Kidney glomerular epithelial cell (primary cell): ENCODE measurements at regions not wholly inside any gene's neighbourhood (a gene's known extent, or its start where the extent isn't known, plus 50 kb on each side); places are given as distances from the start of the nearest gene placed in this dataset.
"Not testable (repeated sequence)": the region's sequence is repeated elsewhere in the genome, so short reads cannot be mapped to it uniquely, and the experiment has no call there.

ENCODE experiments used
- DNase-seq: peaks from one replicate; lab custom pipeline; 2025; lab: John Stamatoyannopoulos, UW

DNA sequence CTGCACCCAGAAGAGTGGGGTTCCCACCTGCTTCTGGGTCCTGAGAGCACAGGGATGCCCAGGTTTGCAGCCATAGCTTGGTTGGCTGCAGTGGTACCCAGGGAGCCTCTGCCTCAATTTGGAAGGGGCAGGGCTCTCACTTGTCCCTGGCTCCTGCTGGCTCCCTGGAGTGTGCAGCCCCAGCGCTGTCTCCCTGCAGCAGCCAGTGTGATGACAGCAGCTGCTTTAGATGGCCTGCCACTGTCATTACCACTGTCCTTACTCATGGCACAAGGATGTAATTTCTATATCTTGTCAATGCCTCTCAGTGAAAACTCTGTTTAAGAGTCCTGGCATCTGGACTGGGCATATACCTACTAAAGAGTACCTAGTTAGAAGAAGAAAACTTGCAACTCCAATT is 250.9 kb downstream of the KIF20B start:
- DNase-seq = no peak

GRCh38 chr10:89952751-89953150 is 251.4 kb downstream of the KIF20B start:
- DNase-seq = no peak

- no peak for DNase-seq
These were observed 252.7 kb downstream of the KIF20B start for GRCh38 chr10:89954061-89954460.

DNA sequence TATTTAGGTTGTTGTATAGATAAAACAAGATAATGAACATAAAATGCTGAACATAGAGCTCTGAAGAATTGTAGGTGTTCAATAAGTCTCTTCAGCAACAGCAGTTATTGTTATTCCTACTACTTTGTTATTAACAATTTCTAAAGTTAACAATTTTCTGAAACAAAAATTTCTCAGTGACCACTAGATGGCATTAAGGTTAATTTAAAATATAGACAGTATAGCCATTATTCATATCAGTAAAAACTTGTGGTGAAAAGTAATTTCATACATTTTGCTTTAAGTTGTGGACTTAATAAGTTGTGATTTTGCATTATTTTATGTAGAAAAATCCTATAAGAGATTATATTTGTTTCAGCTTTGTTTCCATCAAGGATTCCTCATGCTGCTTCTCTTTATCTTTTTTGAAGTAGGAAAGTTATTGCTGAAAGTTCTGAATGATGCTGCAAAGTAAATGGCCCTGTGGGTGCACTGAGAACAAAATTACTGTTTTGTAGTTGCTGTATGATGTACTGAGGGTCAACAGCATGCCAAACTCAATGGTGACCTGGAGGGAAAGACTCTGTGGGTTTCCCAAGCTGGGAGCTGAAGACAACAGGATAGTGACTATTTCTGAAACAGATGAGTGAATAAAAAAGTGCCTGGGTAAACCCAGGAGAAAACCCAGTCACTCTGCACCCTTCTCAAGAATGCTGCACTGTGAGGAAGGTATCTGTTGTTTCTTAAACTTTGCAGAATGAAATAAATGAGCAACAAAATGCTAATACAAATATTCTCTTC is 253.6 kb downstream of the KIF20B start:
- peak; percentile 6 for DNase-seq

- no peak for DNase-seq
These were observed 258.2 kb downstream of the KIF20B start for GRCh38 chr10:89959433-89960110.

DNA sequence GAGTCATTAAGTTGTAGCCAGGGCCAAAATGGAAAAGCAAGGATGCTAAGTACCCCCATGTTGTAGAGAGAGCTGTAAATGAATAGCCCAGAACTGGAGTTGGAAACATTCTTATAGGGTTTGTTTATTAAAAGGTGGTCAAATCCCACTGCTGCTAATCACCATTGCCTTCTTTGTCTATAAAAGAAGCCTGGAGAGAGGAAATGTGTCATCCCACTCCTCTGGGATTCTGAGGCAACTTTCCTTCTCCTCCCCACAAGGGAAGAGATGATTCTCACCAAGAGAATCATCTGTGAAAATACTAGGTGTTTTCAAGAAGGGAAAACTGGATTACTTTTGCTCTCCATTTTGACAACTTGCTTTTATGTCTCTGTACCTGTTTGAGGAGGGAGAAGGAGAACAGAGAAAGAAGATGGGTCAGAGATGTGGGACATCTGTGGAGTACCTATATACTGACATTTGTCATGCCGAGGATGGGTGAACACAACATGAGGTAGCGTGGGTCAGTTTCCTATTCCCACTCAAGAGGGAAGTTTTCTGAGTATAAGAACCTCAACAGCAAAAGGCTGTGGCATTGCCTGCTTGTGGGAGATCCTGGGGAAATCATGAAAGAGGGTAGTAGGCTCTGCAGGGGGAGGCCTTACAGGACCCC is 262.2 kb downstream of the KIF20B start:
- DNase-seq = no peak

DNA sequence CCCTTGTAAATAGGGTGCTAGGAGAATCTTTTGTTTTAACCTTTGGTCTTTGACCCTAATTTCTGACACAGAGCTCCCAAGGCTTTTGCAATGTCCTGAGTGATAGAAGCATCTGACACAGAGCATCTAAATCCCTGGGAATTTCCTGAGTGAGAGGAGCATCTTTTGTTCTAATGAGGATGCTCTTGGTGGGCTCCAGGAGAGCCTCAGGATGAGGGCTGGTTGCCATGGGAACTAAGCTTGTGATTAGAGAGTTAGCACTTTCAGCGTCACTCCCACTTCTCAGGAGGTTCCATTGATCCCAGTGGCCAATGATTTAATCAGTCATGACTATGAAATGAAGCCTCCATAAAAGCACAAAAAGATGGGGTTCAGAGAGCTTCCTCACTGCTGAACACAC is 264.8 kb downstream of the KIF20B start:
- DNase-seq = no peak

GRCh38 chr10:89973326-89973725 is 271.9 kb downstream of the KIF20B start:
- no peak for DNase-seq

- DNase-seq = no peak
These were observed 273.7 kb downstream of the KIF20B start for GRCh38 chr10:89975071-89975470.

DNA sequence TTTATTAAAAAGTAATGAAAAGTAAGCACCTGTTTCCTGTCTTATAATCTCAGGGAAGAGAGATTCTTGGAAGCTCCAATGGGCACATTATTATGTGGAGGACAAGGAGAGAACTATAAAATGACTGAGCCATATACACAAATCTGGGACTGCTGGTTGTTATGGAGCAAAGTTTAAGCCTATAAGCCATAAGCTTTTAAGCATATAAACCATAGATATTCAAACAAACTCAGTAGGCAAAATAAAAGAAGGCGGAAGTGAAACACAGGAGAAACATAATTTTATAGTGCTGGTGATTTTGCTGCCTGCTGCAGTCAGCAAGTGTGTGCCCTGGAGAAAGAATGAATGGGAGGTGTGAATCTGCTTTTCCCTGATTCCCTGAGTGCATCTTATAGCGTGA is 274.4 kb downstream of the KIF20B start:
- DNase-seq = no peak

DNA sequence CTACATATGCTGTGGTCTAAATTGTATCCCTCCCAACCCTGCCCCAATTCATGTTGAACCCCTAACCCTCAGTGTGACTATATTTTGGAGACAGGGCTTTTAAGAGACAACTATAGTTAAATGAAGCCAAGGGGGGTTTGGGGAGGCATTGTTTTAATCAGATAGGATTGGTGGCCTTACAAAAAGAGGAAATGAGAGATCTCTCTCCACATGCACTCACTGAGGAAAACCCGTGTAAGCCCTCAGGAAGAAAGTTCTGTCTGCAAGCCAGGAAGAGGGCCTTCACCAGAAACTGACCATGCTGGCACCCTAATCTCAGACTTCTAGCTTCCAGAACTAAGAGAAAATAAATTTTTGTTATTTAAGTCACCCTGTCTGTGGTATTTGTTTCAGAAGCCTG is 276.7 kb downstream of the KIF20B start:
- DNase-seq = no peak

- no peak for DNase-seq
These were observed 278.3 kb downstream of the KIF20B start for GRCh38 chr10:89979726-89980125.

DNA sequence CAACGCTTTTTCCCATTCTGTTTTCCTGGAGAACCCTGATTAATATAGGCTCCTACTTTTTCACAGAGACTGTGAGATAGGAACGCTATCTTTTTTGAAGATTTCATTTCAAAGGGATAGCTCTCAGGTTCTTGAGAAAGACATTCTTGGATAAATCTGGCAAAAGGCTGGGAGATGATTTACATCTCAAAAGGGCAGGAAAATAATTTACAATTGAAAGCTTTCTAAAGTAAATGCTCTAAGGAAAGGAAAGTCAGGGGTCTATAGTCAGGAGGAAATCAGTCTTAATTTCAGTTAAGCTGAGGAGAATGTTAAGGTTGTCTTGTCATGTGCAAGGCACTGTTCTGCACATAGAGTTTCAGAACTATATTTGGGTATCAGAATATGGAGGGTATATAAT is 278.8 kb downstream of the KIF20B start:
- no peak for DNase-seq

DNA sequence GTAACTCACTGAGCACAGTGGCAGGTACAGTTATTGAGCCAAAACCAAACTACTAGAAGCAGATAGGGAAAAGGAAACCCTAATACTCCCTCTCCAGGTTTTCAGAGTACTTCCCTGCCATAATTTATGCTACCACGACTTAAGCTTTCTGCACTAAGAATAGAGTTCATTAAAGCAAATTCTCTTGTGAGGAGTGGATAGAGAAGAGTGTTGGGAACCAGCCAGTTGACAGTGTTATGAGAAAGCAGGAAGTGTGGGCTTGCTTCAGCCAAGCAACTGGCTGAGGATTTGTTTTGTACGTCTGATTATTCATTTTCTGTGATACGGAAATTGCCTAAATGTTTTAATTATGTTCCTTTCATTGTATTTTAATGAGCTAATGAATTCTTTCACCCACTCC is 280.5 kb downstream of the KIF20B start:
- DNase-seq = no peak

DNA sequence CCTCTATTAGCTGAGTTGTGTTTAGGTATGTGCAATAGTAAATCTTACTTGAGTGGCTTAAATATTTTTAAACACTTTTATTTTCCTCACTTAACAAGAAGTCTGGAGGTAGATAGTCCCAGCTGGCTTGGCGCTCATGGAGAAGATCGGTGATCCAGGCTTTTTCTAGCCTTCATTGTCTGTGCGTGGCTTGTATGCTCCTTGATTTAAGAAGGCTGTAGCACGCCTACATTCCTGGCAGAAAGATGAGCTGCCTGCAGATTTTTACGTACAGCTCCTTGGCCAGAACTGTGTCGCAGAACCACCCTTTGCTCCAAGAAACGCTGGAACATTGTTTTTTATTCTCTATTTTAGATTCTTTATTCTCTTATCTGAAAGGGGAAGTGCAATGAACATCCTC is 284.1 kb downstream of the KIF20B start:
- DNase-seq = no peak

DNA sequence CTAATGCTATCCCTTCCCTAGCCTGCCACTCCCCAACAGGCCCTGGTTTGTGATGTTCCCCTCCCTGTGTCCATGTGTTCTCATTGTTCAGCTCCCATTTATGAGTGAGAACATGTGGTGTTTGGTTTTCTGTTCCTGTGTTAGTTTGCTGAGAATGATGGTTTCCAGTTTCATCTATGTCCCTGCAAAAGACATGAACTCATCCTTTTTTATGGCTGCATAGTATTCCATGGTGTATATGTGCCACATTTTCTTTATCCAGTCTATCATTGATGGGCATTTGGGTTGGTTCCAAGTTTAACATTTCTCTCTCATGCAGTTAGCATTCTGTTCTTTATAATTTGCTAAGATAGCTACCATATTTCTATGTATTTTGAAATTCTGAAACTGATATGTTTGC is 287.0 kb downstream of the KIF20B start:
- not testable (repeated sequence) for DNase-seq

DNA sequence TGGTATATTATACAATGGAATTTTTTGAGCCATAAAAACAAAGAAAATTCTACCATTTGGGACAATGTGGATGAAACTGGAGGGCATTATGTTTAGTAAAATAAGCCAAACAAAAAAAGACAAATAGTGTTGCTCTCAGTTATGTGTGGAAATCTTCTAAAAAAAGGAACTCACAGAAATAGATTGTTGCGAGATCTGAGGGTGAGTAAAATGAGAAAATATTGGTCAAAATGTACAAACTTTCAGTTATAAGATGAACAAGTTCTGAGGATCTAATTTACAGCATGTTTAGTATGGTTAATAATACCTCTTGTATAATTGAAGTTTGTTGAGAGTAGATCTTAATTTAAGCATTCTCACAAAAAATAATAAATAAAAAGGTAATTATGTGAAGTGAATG is 291.2 kb downstream of the KIF20B start:
- no peak for DNase-seq

DNA sequence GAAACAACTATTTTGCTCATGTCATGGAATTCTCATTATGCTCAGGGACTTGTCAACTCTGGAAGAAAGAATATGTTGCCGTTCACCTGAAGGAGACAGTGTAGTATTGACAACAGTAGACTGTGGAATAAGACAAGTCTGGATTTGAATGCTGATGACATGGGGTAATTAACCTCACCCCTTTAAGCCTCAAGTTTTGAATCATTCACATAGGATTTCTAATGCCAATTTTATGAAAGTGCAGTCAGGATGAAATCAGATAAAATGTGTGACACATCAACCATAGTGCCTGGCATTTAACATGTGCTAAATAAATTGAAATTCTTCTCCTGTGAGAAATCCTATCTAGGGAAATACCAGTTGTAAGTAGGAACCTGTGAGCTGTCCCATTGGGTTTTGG is 305.8 kb downstream of the KIF20B start:
- DNase-seq = no peak

- not testable (repeated sequence) for DNase-seq
These were observed 309.9 kb downstream of the KIF20B start for GRCh38 chr10:90011281-90011680.

GRCh38 chr10:90018819-90019218 is 317.4 kb downstream of the KIF20B start:
- no peak for DNase-seq

- DNase-seq = no peak
These were observed 319.1 kb downstream of the KIF20B start for GRCh38 chr10:90020506-90020905.

- no peak for DNase-seq
These were observed 322.6 kb downstream of the KIF20B start for GRCh38 chr10:90023950-90024349.

GRCh38 chr10:90028312-90028711 is 326.9 kb downstream of the KIF20B start:
- no peak for DNase-seq
